GM18505 (cell line): ENCODE measurements at regions not wholly inside any gene's neighbourhood (a gene's known extent, or its start where the extent isn't known, plus 50 kb on each side); places are given as distances from the start of the nearest gene placed in this dataset.
"Not testable (repeated sequence)": the region's sequence is repeated elsewhere in the genome, so short reads cannot be mapped to it uniquely, and the experiment has no call there.

Source experiments
- ATAC-seq: cut with Tn5 transposase; IDR thresholded peaks from one replicate; pipeline ENCODE4 v1.9.1; 2021; ENCODE audit not compliant: unreplicated experiment
- POLR2A ChIP-seq: IDR thresholded peaks from 4 replicates; pipeline ENCODE4 v1.6.1; 2011; ENCODE audit warnings: borderline replicate concordance; ENCODE audit not compliant: insufficient read depth, insufficient read length; ENCODE audit errors: extremely low read depth

- TF ChIP-seq POLR2A: no peak
These were observed 50.7 kb upstream of the TNFSF4 start for GRCh38 chr1:173257805-173258204.

GRCh38 chr1:173258479-173259264, 51.5 kb upstream of the TNFSF4 start:
- no peak for TF ChIP-seq POLR2A
- no peak for ATAC-seq

More at GRCh38 chr1:173257805-173258204, 50.7 kb upstream of the TNFSF4 start:
- ATAC-seq: no peak

GRCh38 chr1:173260329-173260728, 53.2 kb upstream of the TNFSF4 start:
- not testable (repeated sequence) for ATAC-seq

- no peak for TF ChIP-seq POLR2A
- no peak for ATAC-seq
These were observed 59.7 kb upstream of the TNFSF4 start for GRCh38 chr1:173266841-173267240.

- TF ChIP-seq POLR2A: no peak
- ATAC-seq: no peak
These were observed 60.4 kb upstream of the TNFSF4 start for GRCh38 chr1:173267453-173267945.

DNA sequence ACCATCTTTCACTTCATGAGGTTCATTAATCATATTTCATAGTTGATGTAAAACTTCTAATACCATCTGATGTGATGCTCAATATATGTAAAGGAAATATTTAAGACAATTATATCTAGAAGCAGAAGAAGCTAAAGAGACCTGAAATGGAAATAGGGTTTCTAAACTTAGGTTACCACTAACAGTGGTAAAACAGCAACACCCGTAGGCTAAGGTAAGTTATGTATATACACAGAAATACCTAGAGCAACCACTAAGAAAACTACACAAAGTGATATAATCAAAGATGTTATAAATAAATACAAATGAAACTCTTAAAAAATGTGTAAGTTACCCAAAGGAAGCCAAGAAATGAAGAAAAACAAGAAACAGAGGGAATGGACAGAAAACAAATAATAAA, 61.1 kb upstream of the TNFSF4 start:
- ATAC-seq: no peak
- no peak for TF ChIP-seq POLR2A

- no peak for TF ChIP-seq POLR2A
- no peak for ATAC-seq
These were observed 61.7 kb upstream of the TNFSF4 start for GRCh38 chr1:173268786-173269277.

GRCh38 chr1:173269490-173270230, 62.5 kb upstream of the TNFSF4 start:
- no peak for ATAC-seq
- no peak for TF ChIP-seq POLR2A

- no peak for TF ChIP-seq POLR2A
- no peak for ATAC-seq
These were observed 63.1 kb upstream of the TNFSF4 start for GRCh38 chr1:173270243-173270642.

GRCh38 chr1:173271021-173271420, 63.9 kb upstream of the TNFSF4 start:
- ATAC-seq: not testable (repeated sequence)

GRCh38 chr1:173275496-173275895, 68.4 kb upstream of the TNFSF4 start:
- no peak for TF ChIP-seq POLR2A
- ATAC-seq: no peak

GRCh38 chr1:173276922-173277800, 70.0 kb upstream of the TNFSF4 start:
- ATAC-seq: peak; percentile 87
- TF ChIP-seq POLR2A: no peak

DNA sequence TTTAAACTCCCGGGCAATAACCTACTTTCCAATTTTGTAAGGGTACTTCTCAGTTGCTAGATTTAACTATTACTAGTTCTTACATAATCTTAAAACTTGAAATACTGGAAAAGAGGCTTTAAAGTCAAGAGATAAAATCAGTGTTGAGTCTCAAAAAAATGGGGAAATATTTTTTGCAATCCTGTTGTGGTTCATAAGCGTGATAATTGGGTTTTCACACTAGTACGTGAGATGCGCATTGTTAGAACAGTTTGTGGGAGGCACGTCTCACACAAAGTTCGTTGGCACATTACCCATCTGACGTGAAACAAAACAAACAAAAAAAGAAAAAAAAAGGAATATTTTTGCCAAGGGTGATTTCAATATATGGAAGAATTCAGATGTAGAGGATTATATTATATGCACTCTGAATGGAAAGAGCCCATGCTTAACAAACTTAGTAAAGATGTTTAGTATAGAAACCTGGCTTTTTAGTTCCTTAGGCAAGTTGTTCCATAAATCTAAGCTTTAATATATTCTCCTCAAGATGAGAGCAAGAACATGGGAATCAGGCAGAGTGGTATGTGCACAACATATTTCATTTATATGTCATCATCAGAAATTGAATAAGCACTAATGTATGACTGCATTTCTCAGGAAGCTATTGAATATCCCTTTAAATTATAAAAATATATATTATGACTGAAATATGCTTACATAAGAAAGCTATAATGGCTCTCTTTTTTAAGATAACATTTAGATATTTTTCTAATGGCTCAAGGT, 73.9 kb upstream of the TNFSF4 start:
- no peak for TF ChIP-seq POLR2A
- ATAC-seq: no peak

- no peak for ATAC-seq
- no peak for TF ChIP-seq POLR2A
These were observed 77.9 kb upstream of the TNFSF4 start for GRCh38 chr1:173285048-173285447.
